Left colon (tissue), 2 donors: ENCODE measurements at regions not wholly inside any gene's neighbourhood (a gene's known extent, or its start where the extent isn't known, plus 50 kb on each side); places are given as distances from the start of the nearest gene placed in this dataset.
"Not testable (repeated sequence)": the region's sequence is repeated elsewhere in the genome, so short reads cannot be mapped to it uniquely, and the experiment has no call there.

Experiments
- ATAC-seq: fragments of 200-7000 bp; cut with Tn5 transposase; one replicate; pipeline ENCODE4 v1.9.1; 2020; ENCODE audit warnings: mild to moderate bottlenecking, moderate library complexity
- DNase-seq, 2 donors: peaks; one replicate each; pipeline ENCODE4 v3.0.0-alpha.2; 2020
- intact Hi-C, 2 donors: fragments of 100-400 bp; cut with DNase I in 1 of 2; cut with micrococcal nuclease in 1 of 2; formaldehyde crosslinking; loops; one replicate each; pipeline versions ENCODE4 v1.11.2 to v1.14.0; 2022; cut with DNase I, micrococcal nuclease
- donor health status: DM: no; HTN: no; CAD: no.
- donor health status: DM: yes; HTN: yes; CAD: no.

GRCh38 chr9:100639854-100640253 lies 62.0 kb downstream of the CAVIN4 start:
- intact Hi-C loops, result no loop called here
- DNase-seq, result no peak
- ATAC-seq, result no peak

- ATAC-seq (no peak), DNase-seq (no peak)
- intact Hi-C loops, result no loop called here
Measured at GRCh38 chr9:100640447-100641050, 62.7 kb downstream of the CAVIN4 start.

DNA sequence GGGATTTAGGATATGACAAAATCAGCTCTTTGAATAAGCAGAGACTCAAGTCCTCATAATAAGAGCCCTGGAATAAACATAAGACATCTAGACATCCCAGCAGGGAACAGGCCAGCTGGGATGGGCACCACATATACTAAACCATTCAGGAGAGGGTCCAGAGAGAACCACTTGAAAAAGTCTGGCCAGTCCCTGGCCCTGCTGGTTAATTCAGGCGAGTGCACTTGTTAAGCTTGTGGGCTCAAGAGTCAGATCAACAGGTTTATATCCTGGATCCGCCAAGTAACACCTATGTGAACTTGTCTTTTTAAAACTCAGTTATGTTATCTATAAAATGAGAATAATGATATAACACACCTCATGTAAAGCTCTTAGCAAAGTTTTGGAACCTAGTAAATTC lies 63.3 kb downstream of the CAVIN4 start:
- DNase-seq (no peak), ATAC-seq (no peak)
- intact Hi-C loops, result no loop called here

DNA sequence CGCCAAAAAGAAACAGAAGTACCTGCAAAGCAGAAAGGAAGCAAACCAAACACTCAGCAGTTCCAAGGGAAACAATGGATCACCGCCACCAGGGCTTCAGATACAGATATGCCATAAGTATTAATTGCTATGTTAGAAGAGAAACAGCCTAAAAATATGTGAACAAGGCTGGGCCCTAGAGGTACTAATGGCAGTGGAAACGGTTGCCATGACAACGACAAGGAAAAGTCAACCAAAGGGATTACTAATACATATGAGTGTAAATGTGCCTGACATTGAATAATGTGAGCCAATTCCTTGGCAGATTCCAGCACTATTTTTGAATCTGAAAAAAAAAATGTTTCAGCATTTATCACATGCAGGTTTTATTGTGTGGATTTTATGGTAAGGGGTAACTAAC lies 75.0 kb downstream of the CAVIN4 start:
- DNase-seq (no peak), ATAC-seq (no peak)
- intact Hi-C loops, result no loop called here

DNA sequence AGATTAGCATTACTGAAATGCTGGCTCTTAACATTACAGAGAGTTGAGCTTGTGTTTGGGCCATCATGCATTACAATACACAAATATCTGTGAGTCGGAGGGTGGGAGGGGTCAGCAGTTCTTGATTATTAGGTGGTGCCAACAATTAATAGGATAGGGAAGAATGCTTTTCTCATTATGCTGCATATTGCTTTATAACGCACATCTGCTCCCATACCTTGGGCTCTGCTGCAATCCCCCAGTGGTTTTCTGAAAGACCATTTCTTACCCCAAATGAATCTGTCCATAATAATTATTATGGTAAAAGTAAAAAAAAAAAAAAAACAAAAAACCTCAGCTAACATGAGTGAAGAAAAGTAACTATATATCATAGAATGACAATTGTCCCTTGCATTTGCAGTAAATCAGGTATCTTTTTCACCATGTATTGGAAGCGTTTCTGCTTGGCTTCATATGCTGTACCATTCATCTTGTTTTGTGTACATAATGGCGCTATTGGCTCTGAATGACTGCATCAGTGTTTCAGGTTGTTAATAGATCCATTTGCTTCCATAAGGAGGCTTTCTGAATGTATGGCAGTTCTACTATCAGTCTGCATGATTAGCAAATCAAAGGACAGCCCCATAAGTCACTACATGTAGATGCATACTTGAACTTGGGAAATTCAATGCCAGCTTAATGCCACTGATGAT lies 75.9 kb downstream of the CAVIN4 start:
- DNase-seq (no peak), ATAC-seq (no peak)
- intact Hi-C loops, result no loop called here

- DNase-seq, intact Hi-C loops, ATAC-seq: not testable (repeated sequence)
Measured at GRCh38 chr9:100656851-100657250, 79.0 kb downstream of the CAVIN4 start.

DNA sequence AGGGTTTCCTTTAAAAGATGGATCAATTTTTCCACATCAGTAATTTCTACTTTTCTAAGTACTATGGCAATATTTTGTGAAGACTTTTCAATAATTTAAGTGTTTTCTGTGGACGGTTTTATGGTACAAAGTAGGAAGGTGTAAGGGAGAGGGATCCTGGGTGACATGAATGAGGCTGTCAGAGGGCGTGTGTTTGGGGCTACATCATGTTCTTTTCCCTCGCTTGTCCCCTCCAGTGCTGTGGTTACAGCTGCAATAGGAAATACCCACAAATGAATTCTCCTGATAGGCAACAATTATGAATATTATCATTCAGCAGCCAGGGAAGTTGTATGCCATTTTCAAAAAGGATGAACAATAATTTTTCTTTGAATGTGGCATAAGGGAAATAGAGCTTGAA lies 83.8 kb downstream of the CAVIN4 start:
- DNase-seq (no peak), ATAC-seq (no peak)
- intact Hi-C loops, result no loop called here

DNA sequence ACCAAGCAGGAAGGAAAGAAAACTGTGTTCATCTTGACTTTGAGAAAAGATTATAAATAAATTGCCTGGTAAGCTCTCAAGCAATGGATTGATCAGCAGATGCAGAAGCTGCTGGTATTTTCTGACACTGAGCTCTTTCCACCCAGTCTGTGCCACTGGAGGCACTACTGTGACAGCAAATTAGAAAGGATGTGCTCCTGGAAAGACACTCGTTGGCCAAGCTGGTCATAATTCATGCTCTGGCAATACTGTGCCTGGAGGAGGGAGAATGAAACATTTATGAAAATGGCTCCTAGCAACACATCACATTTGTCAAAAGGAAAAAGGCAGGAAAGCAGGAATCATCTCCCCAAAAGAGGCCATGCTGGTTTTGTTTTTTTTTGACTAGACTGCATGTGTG lies 84.2 kb downstream of the CAVIN4 start:
- intact Hi-C loops, result no loop called here
- no peak for ATAC-seq

GRCh38 chr9:100667448-100667847 lies 89.6 kb downstream of the CAVIN4 start:
- intact Hi-C loops, result no loop called here
- DNase-seq (no peak), ATAC-seq (no peak)

More for the DNA sequence above, 84.2 kb downstream of the CAVIN4 start:
- no peak for DNase-seq

GRCh38 chr9:100668024-100668423 lies 90.1 kb downstream of the CAVIN4 start:
- intact Hi-C loops, result no loop called here
- DNase-seq (no peak), ATAC-seq (no peak)

DNA sequence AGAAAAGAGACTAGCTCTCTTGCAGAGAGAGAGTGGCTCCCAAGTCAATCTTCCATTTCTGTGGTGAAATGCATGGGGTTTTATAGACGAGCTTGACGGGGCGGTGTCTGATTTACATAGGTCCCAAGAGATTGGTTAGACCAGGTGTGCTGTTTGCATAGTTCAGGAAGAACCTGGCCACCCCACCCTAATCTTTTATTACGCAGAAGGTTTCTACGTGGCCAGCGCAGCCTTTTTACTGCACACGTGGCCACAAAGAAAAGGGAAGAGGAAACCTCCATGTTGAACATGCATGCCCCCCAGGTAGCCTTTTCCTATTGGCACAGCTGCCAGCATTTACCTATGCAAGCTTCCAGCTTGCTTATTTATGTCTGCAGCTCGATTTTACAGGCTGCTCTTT lies 92.1 kb downstream of the CAVIN4 start:
- ATAC-seq (peak; percentile 40), DNase-seq (no peak)
- intact Hi-C loops, result no loop called here

DNA sequence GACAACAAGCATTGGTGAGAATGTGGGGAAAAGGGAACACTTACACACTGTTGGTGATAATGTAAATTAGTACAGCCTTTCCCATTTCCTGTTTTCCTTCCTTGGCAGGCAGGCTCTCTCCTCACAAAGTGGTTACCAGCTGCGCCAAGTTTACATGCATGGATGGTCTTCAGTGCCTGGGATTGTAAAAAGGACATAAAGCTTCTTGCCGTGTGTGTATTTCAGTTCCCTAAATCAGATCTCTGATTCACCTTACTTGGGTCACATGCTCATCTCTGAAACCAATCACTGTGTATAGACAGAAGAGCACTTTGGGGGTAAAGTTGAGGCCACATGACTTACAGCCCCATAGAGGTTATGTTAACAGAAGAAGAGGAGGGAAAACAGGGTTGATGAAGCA lies 92.8 kb downstream of the CAVIN4 start:
- no peak for ATAC-seq

GRCh38 chr9:100671898-100672297 lies 94.0 kb downstream of the CAVIN4 start:
- ATAC-seq (no peak), DNase-seq (no peak)
- intact Hi-C loops, result no loop called here

More for the DNA sequence above, 92.8 kb downstream of the CAVIN4 start:
- intact Hi-C loops, result no loop called here
- DNase-seq, result no peak

GRCh38 chr9:100673249-100673648 lies 95.4 kb downstream of the CAVIN4 start:
- intact Hi-C loops, result no loop called here
- no peak for ATAC-seq
- no peak for DNase-seq

DNA sequence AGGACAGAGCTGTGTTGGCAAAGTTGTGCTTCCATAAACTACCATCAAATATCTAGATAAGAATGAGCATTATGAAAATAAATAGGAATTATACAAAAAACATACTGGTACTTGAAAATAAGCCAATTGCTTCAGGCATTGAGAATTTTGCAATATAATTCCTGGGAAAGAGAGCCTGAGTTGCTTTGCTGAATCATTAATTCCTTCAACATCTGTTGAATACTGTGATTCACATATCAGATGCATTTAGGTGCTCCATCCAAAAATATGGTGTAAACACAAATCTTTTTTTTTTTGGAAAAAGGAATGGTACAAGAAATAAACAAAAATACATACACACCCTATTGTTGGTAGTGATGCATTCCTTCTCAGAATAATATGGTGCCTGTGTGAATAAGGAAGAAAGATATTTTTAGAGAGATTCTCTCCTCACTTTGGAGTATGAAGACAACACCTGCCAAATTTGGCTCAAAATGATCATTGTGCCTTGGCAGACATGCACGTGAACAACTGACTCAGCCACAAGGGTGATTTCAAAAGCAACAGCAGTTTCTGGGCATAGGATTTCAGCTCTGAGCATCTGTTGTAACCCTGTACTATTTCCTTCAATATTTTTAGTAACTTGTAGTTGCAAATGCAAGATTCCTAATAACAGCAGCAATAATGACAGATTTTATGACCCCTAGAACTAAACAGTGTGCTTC lies 96.7 kb downstream of the CAVIN4 start:
- ATAC-seq (no peak), DNase-seq (no peak)
- intact Hi-C loops, result no loop called here

GRCh38 chr9:100679834-100680233 lies 102.0 kb downstream of the CAVIN4 start:
- intact Hi-C loops, result no loop called here
- ATAC-seq (no peak), DNase-seq (no peak)

GRCh38 chr9:100686420-100686819 lies 108.5 kb downstream of the CAVIN4 start:
- DNase-seq (no peak), ATAC-seq (no peak)
- intact Hi-C loops, result no loop called here

GRCh38 chr9:100689635-100690034 lies 111.8 kb downstream of the CAVIN4 start:
- intact Hi-C loops, result no loop called here
- DNase-seq (no peak), ATAC-seq (no peak)

GRCh38 chr9:100690438-100690837 lies 112.6 kb downstream of the CAVIN4 start:
- ATAC-seq (no peak), DNase-seq (no peak)
- intact Hi-C loops, result no loop called here

- ATAC-seq (no peak), DNase-seq (no peak)
- intact Hi-C loops, result no loop called here
Measured at GRCh38 chr9:100697339-100697738, 119.5 kb downstream of the CAVIN4 start.
